ENCODE measurements at regions not wholly inside any gene's neighbourhood (a gene's known extent, or its start where the extent isn't known, plus 50 kb on each side); places are given as distances from the start of the nearest gene placed in this dataset.

DNA sequence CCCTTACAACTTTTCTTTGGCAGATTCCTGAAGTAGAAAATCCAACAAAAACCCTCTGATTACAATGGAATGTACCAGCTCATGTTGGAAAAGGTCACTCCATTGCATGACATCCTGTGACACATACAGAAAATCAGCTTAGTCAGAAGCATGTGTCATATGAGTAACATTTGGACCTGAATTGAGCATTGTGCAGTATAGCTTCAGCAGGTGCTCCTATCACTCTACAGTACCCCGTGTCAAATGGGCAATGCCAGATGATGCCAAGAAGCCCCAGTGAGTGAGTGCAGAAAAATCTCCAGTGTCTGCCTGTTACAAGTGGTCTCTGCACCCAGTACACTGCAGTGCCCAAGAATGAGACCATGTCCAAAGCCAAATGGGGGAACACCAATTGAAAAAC, 129.7 kb upstream of the RUNX1 start:
- H3K27me3 Mint-ChIP-seq (ENCODE audit: low read depth): no peaks in the 10 kb centered on the region; the same call in 1 of the 2 replicates

More for the DNA sequence above, 129.7 kb upstream of the RUNX1 start:
- no peak overlapping the region for H2BK12ac ChIP-seq (ENCODE audit: insufficient read length, low read depth, low read length)
- Mint-ChIP-seq H3K27ac (peak overlapping the region in 1 of 3 experiments; percentile 35; a peak in 1 of 7 replicates), H3K4me1 (peaks cover 0 to 6% of the 10 kb centered on the region in 2 experiments; a peak in 1 of 4 replicates), H3K4me3 (no peak overlapping the region), H3K9me3 (peaks cover 5 to 6% of the 10 kb centered on the region in 2 experiments; a peak in 3 of 5 replicates), H3K36me3 (ENCODE audit: insufficient read depth in 1 of 3, low read depth in 3 of 3) (peaks cover 0 to 4% (median 2%) of the 10 kb centered on the region in 3 experiments; a peak in 2 of 7 replicates)
- no peak overlapping the region for H3K56ac ChIP-seq (ENCODE audit: insufficient read length, low read depth, low read length)
- no peak overlapping the region for H3K23ac ChIP-seq (ENCODE audit: insufficient read length, low read depth, low read length)
- no peak overlapping the region for H2BK15ac ChIP-seq (ENCODE audit: low read depth, low read length)
- TF ChIP-seq, protein P1, sequence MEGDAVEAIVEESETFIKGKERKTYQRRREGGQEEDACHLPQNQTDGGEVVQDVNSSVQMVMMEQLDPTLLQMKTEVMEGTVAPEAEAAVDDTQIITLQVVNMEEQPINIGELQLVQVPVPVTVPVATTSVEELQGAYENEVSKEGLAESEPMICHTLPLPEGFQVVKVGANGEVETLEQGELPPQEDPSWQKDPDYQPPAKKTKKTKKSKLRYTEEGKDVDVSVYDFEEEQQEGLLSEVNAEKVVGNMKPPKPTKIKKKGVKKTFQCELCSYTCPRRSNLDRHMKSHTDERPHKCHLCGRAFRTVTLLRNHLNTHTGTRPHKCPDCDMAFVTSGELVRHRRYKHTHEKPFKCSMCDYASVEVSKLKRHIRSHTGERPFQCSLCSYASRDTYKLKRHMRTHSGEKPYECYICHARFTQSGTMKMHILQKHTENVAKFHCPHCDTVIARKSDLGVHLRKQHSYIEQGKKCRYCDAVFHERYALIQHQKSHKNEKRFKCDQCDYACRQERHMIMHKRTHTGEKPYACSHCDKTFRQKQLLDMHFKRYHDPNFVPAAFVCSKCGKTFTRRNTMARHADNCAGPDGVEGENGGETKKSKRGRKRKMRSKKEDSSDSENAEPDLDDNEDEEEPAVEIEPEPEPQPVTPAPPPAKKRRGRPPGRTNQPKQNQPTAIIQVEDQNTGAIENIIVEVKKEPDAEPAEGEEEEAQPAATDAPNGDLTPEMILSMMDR (conservative IDR thresholded peaks at IDR 0.05): no peak
- no peak overlapping the region for H2AFZ ChIP-seq (ENCODE audit: low read length)
- no peak overlapping the region for H4K5ac ChIP-seq (ENCODE audit: insufficient read length, low read depth, low read length)
- no peaks in the 10 kb centered on the region for H3K9me3 ChIP-seq (ENCODE audit: control insufficient read depth, low read depth, low read length)
- H4K91ac ChIP-seq (ENCODE audit: insufficient read length, low read depth, low read length): no peak overlapping the region
- H3K27me3 ChIP-seq (ENCODE audit: insufficient read depth, low read length): no peaks in the 10 kb centered on the region
- H2AK5ac ChIP-seq (ENCODE audit: insufficient read length, low read length): no peak overlapping the region
- WGBS (ENCODE audit: extremely low coverage, insufficient read length, low lambda C conversion rate): no CpG with 5 or more reads among the region's 1 CpG
- no peak overlapping the region for H3K4ac ChIP-seq (ENCODE audit: low read depth, low read length)
- no peak overlapping the region for H2BK20ac ChIP-seq (ENCODE audit: low read depth, low read length, poor library complexity, severe bottlenecking)
- H2BK5ac ChIP-seq (ENCODE audit: insufficient read length, low read length): no peak overlapping the region
- H3K9ac ChIP-seq (ENCODE audit: extremely low read depth, insufficient read length, low read length): no peak overlapping the region
- H3K79me2 ChIP-seq (ENCODE audit: insufficient read depth, low read length): no peaks in the 10 kb centered on the region
- H3K14ac ChIP-seq (ENCODE audit: insufficient read depth, low read length): no peak overlapping the region
- no peak overlapping the region for H3K18ac ChIP-seq (ENCODE audit: insufficient read length, low read depth, low read length)
- no peak overlapping the region for H4K8ac ChIP-seq (replicated peaks; ENCODE audit: insufficient read length, low read depth, low read length)
- H3T11ph ChIP-seq (ENCODE audit: low read length): no peak overlapping the region
- no peaks in the 10 kb centered on the region for H3K23me2 ChIP-seq (ENCODE audit: insufficient read length, low read depth, low read length, poor library complexity, severe bottlenecking)
- no peak for DNase-seq
- no peaks in the 10 kb centered on the region for H3K4me1 ChIP-seq (ENCODE audit: insufficient read depth, low read length)
- no peak overlapping the region for H3K27ac ChIP-seq (ENCODE audit: insufficient read length, low read depth, low read length)
- no peak overlapping the region for H2BK120ac ChIP-seq (ENCODE audit: low read depth, low read length, poor library complexity, severe bottlenecking)
- no peaks in the 10 kb centered on the region for H3K79me1 ChIP-seq (ENCODE audit: insufficient read depth, low read depth, low read length, poor library complexity, severe bottlenecking)
- H3K4me2 ChIP-seq (ENCODE audit: insufficient read depth, insufficient read length, low read length): no peak overlapping the region
- H4K20me1 ChIP-seq (ENCODE audit: control insufficient read depth, insufficient read depth, insufficient read length): no peaks in the 10 kb centered on the region

Measured in H9 (cell line).